SK-N-SH (cell line): ENCODE measurements at regions not wholly inside any gene's neighbourhood (a gene's known extent, or its start where the extent isn't known, plus 50 kb on each side); places are given as distances from the start of the nearest gene placed in this dataset.

Source experiments
- CTCF ChIA-PET: fragments of 300-600, 350-600 bp; formaldehyde crosslinking; extraction: SDS; loops from one replicate; lab custom pipeline; 2021; lab: Yijun Ruan, JAX
- POLR2A ChIA-PET: fragments of 350-600 bp; sonication (Branson Sonifier 250); formaldehyde crosslinking; extraction: SDS; loops from one replicate; lab custom pipeline; 2020; ENCODE audit warnings: antibody characterized with exemption, inconsistent platforms; lab: Yijun Ruan, JAX
- DNase-seq: peaks from one replicate; pipeline ENCODE4 v3.0.0; 2012
- H2AFZ ChIP-seq: fragments of 200-600 bp; sonication (generic); 2 replicates; pipeline ENCODE4 v1.8.1; 2016; ENCODE audit warnings: antibody characterized with exemption, mild to moderate bottlenecking, low read depth
- H3F3A ChIP-seq: fragments of 200-600 bp; sonication (generic); replicated peaks from 2 replicates; pipeline ENCODE3; 2016; ENCODE audit warnings: antibody characterized with exemption, mild to moderate bottlenecking; ENCODE audit not compliant: insufficient read depth
- H3K27ac ChIP-seq, 2 experiments: fragments of 200-500 bp in 1 of 2; fragments of 200-600 bp in 1 of 2; sonication (Bioruptor generic) in 1 of 2; sonication (generic), shearing (Covaris generic) in 1 of 2; 2 replicates each; pipeline versions ENCODE4 v1.5.1 to v1.6.1; 2014 to 2016; ENCODE audit warnings: low read depth in 2 of 2, inconsistent platforms in 1 of 2, low read length in 1 of 2, mild to moderate bottlenecking in 1 of 2, mixed read lengths in 1 of 2
- H3K27me3 ChIP-seq: fragments of 200-600 bp; sonication (generic), shearing (Covaris generic); 2 replicates; pipeline ENCODE4 v1.6.1; 2016; ENCODE audit warnings: mixed run types; ENCODE audit not compliant: insufficient read depth
- H3K36me3 ChIP-seq, 2 experiments: fragments of 200-500 bp in 1 of 2; fragments of 200-600 bp in 1 of 2; sonication (Bioruptor generic) in 1 of 2; sonication (generic) in 1 of 2; replicated peaks in 1 of 2; 2 replicates each; pipeline versions ENCODE3 to v1.5.1; 2014 to 2016; ENCODE audit warnings: low read length in 1 of 2, mild to moderate bottlenecking in 1 of 2; ENCODE audit not compliant: insufficient read depth in 2 of 2, control insufficient read depth in 1 of 2
- H3K4me1 ChIP-seq, 2 experiments: fragments of 200-500 bp in 1 of 2; fragments of 200-600 bp in 1 of 2; sonication (Bioruptor generic) in 1 of 2; sonication (generic), shearing (Covaris generic) in 1 of 2; 2 replicates each; pipeline versions ENCODE4 v1.5.1 to v1.6.1; 2014 to 2016; ENCODE audit warnings: low read depth in 1 of 2, low read length in 1 of 2, mixed run types in 1 of 2; ENCODE audit not compliant: insufficient read depth in 2 of 2, control insufficient read depth in 1 of 2
- H3K4me2 ChIP-seq: fragments of 200-600 bp; sonication (generic), shearing (Covaris generic); 2 replicates; pipeline ENCODE4 v1.6.1; 2017; ENCODE audit warnings: mixed run types
- H3K4me3 ChIP-seq, 2 experiments: fragments of 200-500 bp in 1 of 2; fragments of 200-600 bp in 1 of 2; sonication (Bioruptor generic) in 1 of 2; sonication (generic), shearing (Covaris generic) in 1 of 2; 2 replicates each; pipeline versions ENCODE4 v1.5.1 to v1.8.1; 2014 to 2016; ENCODE audit warnings: low read depth in 2 of 2, inconsistent platforms in 1 of 2, low read length in 1 of 2, mild to moderate bottlenecking in 1 of 2, mixed read lengths in 1 of 2, moderate library complexity in 1 of 2
- H3K79me2 ChIP-seq: fragments of 200-600 bp; sonication (generic); 2 replicates; pipeline ENCODE4 v1.8.1; 2017; ENCODE audit warnings: mild to moderate bottlenecking; ENCODE audit not compliant: insufficient read depth
- H3K9ac ChIP-seq: fragments of 200-600 bp; sonication (generic); 2 replicates; pipeline ENCODE4 v1.6.1; 2017; ENCODE audit warnings: mixed run types
- H3K9me2 ChIP-seq: fragments of 200-600 bp; sonication (generic); 2 replicates; pipeline ENCODE4 v1.6.1; 2017; ENCODE audit warnings: mixed run types
- H3K9me3 ChIP-seq: fragments of 200-600 bp; sonication (generic); 2 replicates; pipeline ENCODE4 v1.6.1; 2017; ENCODE audit warnings: mixed run types, mild to moderate bottlenecking, moderate library complexity
- H4K20me1 ChIP-seq: fragments of 200-600 bp; sonication (generic); 2 replicates; pipeline ENCODE4 v1.6.1; 2017; ENCODE audit warnings: mild to moderate bottlenecking, mixed run types; ENCODE audit not compliant: insufficient read depth
- ELF1 ChIP-seq: IDR thresholded peaks from 2 replicates; pipeline ENCODE4 v1.4.0; 2012
- EP300 ChIP-seq, 2 experiments: IDR thresholded peaks; 2 replicates each; pipeline versions ENCODE4 v1.4.0 to v1.6.1; 2012; ENCODE audit warnings: borderline replicate concordance in 1 of 2, low read depth in 1 of 2, low read length in 1 of 2
- MAX ChIP-seq: IDR thresholded peaks from 2 replicates; pipeline ENCODE4 v1.4.0; 2012; ENCODE audit warnings: low read depth
- MXI1 ChIP-seq: IDR thresholded peaks from 2 replicates; pipeline ENCODE4 v1.6.1; 2012; ENCODE audit warnings: mild to moderate bottlenecking, low read depth, low read length, improper control_type of control experiment
- NRF1 ChIP-seq: IDR thresholded peaks from 2 replicates; pipeline ENCODE4 v1.6.1; 2012; ENCODE audit warnings: low read depth, mild to moderate bottlenecking, low read length
- RAD21 ChIP-seq: IDR thresholded peaks from 2 replicates; pipeline ENCODE4 v1.6.1; 2012; ENCODE audit warnings: mild to moderate bottlenecking, low read length
- SIN3A ChIP-seq: IDR thresholded peaks from 2 replicates; pipeline ENCODE4 v1.6.1; 2012; ENCODE audit warnings: low read depth, mild to moderate bottlenecking, low read length, moderate library complexity, borderline replicate concordance
- TAF1 ChIP-seq: IDR thresholded peaks from 2 replicates; pipeline ENCODE4 v1.6.1; 2012; ENCODE audit warnings: low read depth, mild to moderate bottlenecking, low read length, moderate library complexity, borderline replicate concordance
- TCF12 ChIP-seq: IDR thresholded peaks from 2 replicates; pipeline ENCODE4 v1.4.0; 2012
- TEAD4 ChIP-seq: IDR thresholded peaks from 2 replicates; pipeline ENCODE4 v1.4.0; 2012; ENCODE audit warnings: mild to moderate bottlenecking, borderline replicate concordance; ENCODE audit not compliant: insufficient read depth
- WGBS: methylation state at CpG from one replicate; pipeline ENCODE4 v1.1.6; 2017; ENCODE audit warnings: low lambda C conversion rate; 5-methylcytosine and 5-hydroxymethylcytosine counted together
- TF ChIP-seq, protein P1 (sequence below): fragments of 150-350 bp; IDR thresholded peaks from 2 replicates; pipeline ENCODE4 v1.6.1; 2016; ENCODE audit warnings: mild to moderate bottlenecking, low read depth, low read length
- TF ChIP-seq, protein P2 (sequence below): IDR thresholded peaks from 2 replicates; pipeline ENCODE4 v1.4.0; 2012; ENCODE audit warnings: low read depth, borderline replicate concordance
- TF ChIP-seq, protein P3 (sequence below): fragments of 200-600 bp; sonication (generic); IDR thresholded peaks from 2 replicates; pipeline ENCODE4 v1.6.1; 2017; ENCODE audit warnings: antibody characterized with exemption, mild to moderate bottlenecking, moderate library complexity

- H3K9ac ChIP-seq = no peak overlapping the region
- 64% methylated on average over 6 of the region's 6 CpGs for WGBS
- H3K27me3 ChIP-seq = no peaks in the 10 kb centered on the region
- H4K20me1 ChIP-seq = no peaks in the 10 kb centered on the region
- H3K9me3 ChIP-seq = no peaks in the 10 kb centered on the region
- no peaks in the 10 kb centered on the region for H3F3A ChIP-seq
- no peak overlapping the region for H3K4me3 ChIP-seq
- TF ChIP-seq NRF1 (no peak), RAD21 (no peak), SIN3A (no peak), ELF1 (no peak), MXI1 (no peak), TCF12 (no peak), EP300 (IDR thresholded peaks at IDR 0.05; ENCODE audit: borderline replicate concordance in 1 of 2, low read depth in 1 of 2, low read length in 1 of 2) (no peak), MAX (no peak)
- TF ChIP-seq, protein P1, sequence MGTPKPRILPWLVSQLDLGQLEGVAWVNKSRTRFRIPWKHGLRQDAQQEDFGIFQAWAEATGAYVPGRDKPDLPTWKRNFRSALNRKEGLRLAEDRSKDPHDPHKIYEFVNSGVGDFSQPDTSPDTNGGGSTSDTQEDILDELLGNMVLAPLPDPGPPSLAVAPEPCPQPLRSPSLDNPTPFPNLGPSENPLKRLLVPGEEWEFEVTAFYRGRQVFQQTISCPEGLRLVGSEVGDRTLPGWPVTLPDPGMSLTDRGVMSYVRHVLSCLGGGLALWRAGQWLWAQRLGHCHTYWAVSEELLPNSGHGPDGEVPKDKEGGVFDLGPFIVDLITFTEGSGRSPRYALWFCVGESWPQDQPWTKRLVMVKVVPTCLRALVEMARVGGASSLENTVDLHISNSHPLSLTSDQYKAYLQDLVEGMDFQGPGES = no peak
- TF ChIP-seq, protein P2, sequence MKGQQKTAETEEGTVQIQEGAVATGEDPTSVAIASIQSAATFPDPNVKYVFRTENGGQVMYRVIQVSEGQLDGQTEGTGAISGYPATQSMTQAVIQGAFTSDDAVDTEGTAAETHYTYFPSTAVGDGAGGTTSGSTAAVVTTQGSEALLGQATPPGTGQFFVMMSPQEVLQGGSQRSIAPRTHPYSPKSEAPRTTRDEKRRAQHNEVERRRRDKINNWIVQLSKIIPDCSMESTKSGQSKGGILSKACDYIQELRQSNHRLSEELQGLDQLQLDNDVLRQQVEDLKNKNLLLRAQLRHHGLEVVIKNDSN = no peak
- no peak overlapping the region for H2AFZ ChIP-seq
- no peaks in the 10 kb centered on the region for H3K36me3 ChIP-seq
- CTCF ChIA-PET = no interaction called here
- H3K4me2 ChIP-seq = no peak overlapping the region
- H3K4me1 ChIP-seq = no peaks in the 10 kb centered on the region
- no peak overlapping the region for H3K27ac ChIP-seq
- POLR2A ChIA-PET = no interaction called here
- DNase-seq = no peak
- no peaks in the 10 kb centered on the region for H3K79me2 ChIP-seq
- no peaks in the 10 kb centered on the region; the same call in 1 of the 2 replicates for H3K9me2 ChIP-seq
Observed at GRCh38 chr6:23013776-23014175, 444.4 kb downstream of the HDGFL1 start.

- Histone ChIP-seq H3K27me3 (no peaks in the 10 kb centered on the region), H3K9me2 (no peaks in the 10 kb centered on the region; the same call in 1 of the 2 replicates), H3K4me2 (no peak overlapping the region), H3K27ac (no peak overlapping the region), H3K79me2 (no peaks in the 10 kb centered on the region), H4K20me1 (no peaks in the 10 kb centered on the region), H3K9me3 (no peaks in the 10 kb centered on the region), H3K9ac (no peak overlapping the region), H2AFZ (no peak overlapping the region), H3K4me3 (no peak overlapping the region), H3K4me1 (no peaks in the 10 kb centered on the region), H3K36me3 (no peaks in the 10 kb centered on the region), H3F3A (no peaks in the 10 kb centered on the region)
- no peak for TF ChIP-seq EP300 (IDR thresholded peaks at IDR 0.05; ENCODE audit: borderline replicate concordance in 1 of 2, low read depth in 1 of 2, low read length in 1 of 2)
- TF ChIP-seq TAF1 = no peak
- no peak for TF ChIP-seq SIN3A
- no peak for TF ChIP-seq TEAD4
- TF ChIP-seq, protein P3, sequence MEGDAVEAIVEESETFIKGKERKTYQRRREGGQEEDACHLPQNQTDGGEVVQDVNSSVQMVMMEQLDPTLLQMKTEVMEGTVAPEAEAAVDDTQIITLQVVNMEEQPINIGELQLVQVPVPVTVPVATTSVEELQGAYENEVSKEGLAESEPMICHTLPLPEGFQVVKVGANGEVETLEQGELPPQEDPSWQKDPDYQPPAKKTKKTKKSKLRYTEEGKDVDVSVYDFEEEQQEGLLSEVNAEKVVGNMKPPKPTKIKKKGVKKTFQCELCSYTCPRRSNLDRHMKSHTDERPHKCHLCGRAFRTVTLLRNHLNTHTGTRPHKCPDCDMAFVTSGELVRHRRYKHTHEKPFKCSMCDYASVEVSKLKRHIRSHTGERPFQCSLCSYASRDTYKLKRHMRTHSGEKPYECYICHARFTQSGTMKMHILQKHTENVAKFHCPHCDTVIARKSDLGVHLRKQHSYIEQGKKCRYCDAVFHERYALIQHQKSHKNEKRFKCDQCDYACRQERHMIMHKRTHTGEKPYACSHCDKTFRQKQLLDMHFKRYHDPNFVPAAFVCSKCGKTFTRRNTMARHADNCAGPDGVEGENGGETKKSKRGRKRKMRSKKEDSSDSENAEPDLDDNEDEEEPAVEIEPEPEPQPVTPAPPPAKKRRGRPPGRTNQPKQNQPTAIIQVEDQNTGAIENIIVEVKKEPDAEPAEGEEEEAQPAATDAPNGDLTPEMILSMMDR = no peak
- 84% methylated on average over 2 of the region's 2 CpGs for WGBS
- ChIA-PET POLR2A (no interaction called here), CTCF (interaction anchor here (1.2 kb wide), 1 partner anchor 20 kb away, joined by 4 read pairs; no protein-coding TSS in a partner anchor)
- no peak for DNase-seq
Observed at GRCh38 chr6:23016696-23017095, 447.3 kb downstream of the HDGFL1 start.
